ENCODE measurements at regions not wholly inside any gene's neighbourhood (a gene's known extent, or its start where the extent isn't known, plus 50 kb on each side); places are given as distances from the start of the nearest gene placed in this dataset.
A peak's percentile ranks its signal among the peaks of the same experiment; 100 is the strongest.
"Not testable (repeated sequence)": the region's sequence is repeated elsewhere in the genome, so short reads cannot be mapped to it uniquely, and the experiment has no call there.

DNA sequence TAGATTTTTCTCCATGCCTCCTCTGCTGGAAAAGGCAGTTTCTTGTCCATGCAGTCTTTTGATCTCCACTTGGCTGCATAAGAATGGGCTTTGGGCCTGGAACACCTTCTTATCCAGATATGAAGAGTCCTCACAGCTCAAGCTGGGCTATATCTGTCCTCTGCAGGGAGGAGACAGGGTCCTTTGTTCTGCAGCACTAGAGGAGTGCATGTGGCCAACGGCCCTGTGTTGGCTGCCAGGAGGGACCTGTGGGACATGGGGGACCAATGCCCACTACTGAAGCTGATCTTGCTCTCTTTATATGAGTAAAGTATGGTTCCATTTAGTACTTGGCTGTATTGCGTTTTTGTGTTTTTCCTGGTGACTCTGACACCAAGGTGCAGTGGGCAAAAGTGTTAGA is 157.3 kb upstream of the ABI3BP start:
- Mint-ChIP-seq H3K4me1 (ENCODE audit: low read depth) (no peaks in the 10 kb centered on the region), H3K36me3 (ENCODE audit: insufficient read depth) (no peaks in the 10 kb centered on the region), H3K4me3 (no peak overlapping the region), H3K9me3 (no peaks in the 10 kb centered on the region), H3K27me3 (ENCODE audit: low read depth) (peaks cover 29% of the 10 kb centered on the region)
- no peak for DNase-seq
- no peak for ATAC-seq

DNA sequence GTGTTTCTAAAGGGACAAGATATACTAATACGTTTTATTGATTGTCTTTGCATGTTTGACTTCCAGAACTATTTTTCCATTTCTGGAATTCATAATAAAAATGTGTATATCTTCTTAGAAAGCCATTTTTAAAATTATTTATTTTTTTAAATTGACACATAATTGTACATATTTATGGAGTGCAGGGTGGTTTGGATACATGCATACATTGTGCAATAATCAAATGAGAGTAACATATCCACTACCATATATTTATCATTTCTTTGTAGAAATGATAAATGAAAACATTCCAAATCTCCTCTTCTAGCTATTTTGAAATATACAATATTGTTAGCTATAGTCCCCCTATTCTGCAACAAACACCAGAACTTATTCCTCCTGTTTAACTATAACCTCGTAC is 156.5 kb upstream of the ABI3BP start:
- H3K36me3 Mint-ChIP-seq (ENCODE audit: insufficient read depth) = no peaks in the 10 kb centered on the region
- ATAC-seq = no peak
- H3K9me3 Mint-ChIP-seq = no peaks in the 10 kb centered on the region
- no peaks in the 10 kb centered on the region for H3K4me1 Mint-ChIP-seq (ENCODE audit: low read depth)
- peaks cover 29% of the 10 kb centered on the region for H3K27me3 Mint-ChIP-seq (ENCODE audit: low read depth)
- no peak overlapping the region for H3K4me3 Mint-ChIP-seq
- no peak for DNase-seq

DNA sequence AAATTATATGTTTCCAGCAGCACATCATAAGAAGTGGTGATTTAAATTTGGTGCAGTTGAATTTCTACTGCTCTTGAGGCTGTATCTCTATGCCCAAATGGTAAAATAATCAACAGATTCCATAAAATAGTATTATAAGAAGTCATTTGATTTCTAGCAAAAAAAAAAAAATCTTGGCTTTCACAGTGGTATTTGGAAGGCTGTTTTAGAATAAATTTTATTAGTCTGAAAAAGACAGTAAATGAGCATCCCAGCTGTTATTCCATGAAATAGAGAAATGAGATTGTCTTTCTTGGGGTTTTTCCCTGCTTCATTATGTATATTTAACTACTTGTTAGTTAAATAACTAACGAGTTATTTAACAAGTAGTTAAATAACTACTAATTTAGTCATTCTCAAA is 156.0 kb upstream of the ABI3BP start:
- Mint-ChIP-seq H3K4me1 (ENCODE audit: low read depth) (no peaks in the 10 kb centered on the region), H3K9me3 (no peaks in the 10 kb centered on the region), H3K36me3 (ENCODE audit: insufficient read depth) (no peaks in the 10 kb centered on the region), H3K4me3 (no peak overlapping the region), H3K27me3 (ENCODE audit: low read depth) (peaks cover 29% of the 10 kb centered on the region)
- no peak for DNase-seq
- no peak for ATAC-seq

DNA sequence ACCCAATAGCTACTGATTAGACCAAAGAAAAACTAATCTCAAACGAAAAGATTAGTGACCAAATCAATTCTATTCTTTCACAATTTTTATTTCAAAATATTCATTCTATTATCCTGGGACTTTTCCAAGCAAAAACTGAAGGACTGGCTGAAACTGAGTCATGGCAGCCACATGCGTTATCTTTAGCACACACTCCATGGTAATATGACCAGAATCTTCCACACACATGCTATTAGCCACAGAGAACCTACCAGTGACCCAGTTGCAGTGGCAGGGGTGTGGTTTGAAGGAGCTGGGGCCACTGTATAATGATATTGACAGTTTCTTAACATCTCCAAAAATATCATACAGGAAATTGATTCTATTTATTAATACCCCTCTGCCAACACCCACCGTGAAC is 154.8 kb upstream of the ABI3BP start:
- no peak for ATAC-seq
- Mint-ChIP-seq H3K27me3 (ENCODE audit: low read depth) (peaks cover 21% of the 10 kb centered on the region), H3K9me3 (no peaks in the 10 kb centered on the region), H3K4me1 (ENCODE audit: low read depth) (no peaks in the 10 kb centered on the region), H3K36me3 (ENCODE audit: insufficient read depth) (no peaks in the 10 kb centered on the region), H3K4me3 (no peak overlapping the region)
- DNase-seq = no peak

DNA sequence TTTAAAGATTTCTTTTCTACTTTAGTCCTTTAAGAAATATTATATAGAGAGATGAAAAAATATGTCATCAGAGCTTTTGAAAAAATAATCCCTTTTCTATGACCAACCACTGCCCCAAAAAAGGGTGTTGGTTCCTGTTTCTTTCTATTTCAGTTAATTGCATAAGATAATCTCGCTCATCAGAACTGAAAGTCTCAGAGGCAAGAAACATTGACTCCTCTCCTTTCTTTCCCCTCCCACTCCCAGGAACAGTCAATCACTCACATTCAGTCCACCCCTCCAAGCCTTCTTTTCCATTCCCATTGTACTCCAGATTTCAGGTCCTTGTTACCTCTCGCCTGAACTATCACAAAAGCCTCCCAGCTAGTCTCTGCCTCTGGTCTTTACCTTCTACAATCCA is 153.7 kb upstream of the ABI3BP start:
- DNase-seq (no peak), ATAC-seq (no peak)
- no peak overlapping the region for H3K4me3 Mint-ChIP-seq
- no peaks in the 10 kb centered on the region for H3K36me3 Mint-ChIP-seq (ENCODE audit: insufficient read depth)
- H3K27me3 Mint-ChIP-seq (ENCODE audit: low read depth) = peaks cover 16% of the 10 kb centered on the region
- H3K4me1 Mint-ChIP-seq (ENCODE audit: low read depth) = no peaks in the 10 kb centered on the region
- no peaks in the 10 kb centered on the region for H3K9me3 Mint-ChIP-seq

DNA sequence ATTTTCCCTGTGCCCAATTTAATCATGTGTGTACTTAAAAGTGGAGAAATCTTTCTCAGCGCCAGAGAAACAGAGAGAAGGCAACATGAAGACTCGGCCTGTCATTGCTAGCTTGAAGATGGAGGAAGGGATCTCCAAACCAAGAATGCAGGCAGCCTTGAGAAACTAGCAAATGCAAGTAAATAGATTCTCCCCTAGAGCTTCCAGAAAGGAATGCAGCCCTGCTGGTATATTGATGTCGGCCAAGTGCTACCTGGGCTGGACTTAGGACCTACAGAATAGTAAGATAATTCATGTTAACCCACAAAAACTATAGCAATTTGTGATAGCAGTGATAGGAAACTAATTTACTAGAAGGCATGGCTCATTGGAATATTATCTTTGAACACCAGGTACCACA is 150.9 kb upstream of the ABI3BP start:
- no peaks in the 10 kb centered on the region for H3K36me3 Mint-ChIP-seq (ENCODE audit: insufficient read depth)
- H3K4me3 Mint-ChIP-seq = no peak overlapping the region
- no peaks in the 10 kb centered on the region for H3K9me3 Mint-ChIP-seq
- DNase-seq = no peak
- H3K27me3 Mint-ChIP-seq (ENCODE audit: low read depth) = peaks cover 10% of the 10 kb centered on the region
- no peaks in the 10 kb centered on the region for H3K4me1 Mint-ChIP-seq (ENCODE audit: low read depth)
- no peak for ATAC-seq

DNA sequence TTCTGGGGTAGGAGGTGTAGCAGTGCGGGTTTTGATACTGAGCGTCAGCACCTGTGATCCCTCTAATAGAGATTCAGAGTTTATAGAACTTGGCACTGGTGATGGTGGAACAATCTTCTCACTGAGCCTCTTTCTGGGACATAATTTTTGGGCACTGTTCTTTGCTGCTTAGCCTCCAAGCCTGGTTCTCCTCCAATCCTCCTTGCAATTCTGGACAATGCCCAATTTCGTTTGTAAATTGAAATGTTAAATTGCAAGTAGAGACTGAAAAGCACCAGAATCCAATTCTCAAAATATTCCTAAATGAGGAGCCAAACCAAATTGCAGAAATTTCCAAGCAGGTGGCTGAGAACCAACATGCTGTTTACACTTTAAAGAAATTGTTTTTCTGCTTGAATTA is 149.8 kb upstream of the ABI3BP start:
- Mint-ChIP-seq H3K4me3 (no peak overlapping the region), H3K9me3 (no peaks in the 10 kb centered on the region), H3K4me1 (ENCODE audit: low read depth) (no peaks in the 10 kb centered on the region), H3K27me3 (ENCODE audit: low read depth) (peaks cover 7% of the 10 kb centered on the region), H3K36me3 (ENCODE audit: insufficient read depth) (no peaks in the 10 kb centered on the region)
- DNase-seq (no peak), ATAC-seq (no peak)

DNA sequence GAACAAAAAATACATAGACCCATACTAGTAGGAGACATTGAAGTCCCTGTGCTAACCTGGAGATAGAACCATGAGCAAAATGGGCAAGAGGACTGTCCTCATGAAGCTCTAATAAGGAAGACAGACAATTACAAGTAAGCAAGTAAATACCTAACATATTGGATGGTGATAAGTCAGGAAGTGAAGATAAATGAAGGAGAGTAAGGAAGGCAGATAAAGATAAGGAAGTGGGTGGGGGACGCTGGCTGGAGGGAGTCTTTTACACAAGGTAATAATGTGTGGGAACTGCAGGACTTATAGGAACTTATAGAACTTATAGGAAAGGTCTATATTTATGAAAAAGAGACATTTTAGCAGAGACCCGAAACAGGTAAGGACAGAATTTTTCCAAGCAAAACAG is 148.9 kb upstream of the ABI3BP start:
- Mint-ChIP-seq H3K9me3 (no peaks in the 10 kb centered on the region), H3K27me3 (ENCODE audit: low read depth) (peaks cover 1% of the 10 kb centered on the region), H3K4me1 (ENCODE audit: low read depth) (no peaks in the 10 kb centered on the region), H3K36me3 (ENCODE audit: insufficient read depth) (no peaks in the 10 kb centered on the region), H3K4me3 (no peak overlapping the region)
- no peak for ATAC-seq
- DNase-seq = no peak

DNA sequence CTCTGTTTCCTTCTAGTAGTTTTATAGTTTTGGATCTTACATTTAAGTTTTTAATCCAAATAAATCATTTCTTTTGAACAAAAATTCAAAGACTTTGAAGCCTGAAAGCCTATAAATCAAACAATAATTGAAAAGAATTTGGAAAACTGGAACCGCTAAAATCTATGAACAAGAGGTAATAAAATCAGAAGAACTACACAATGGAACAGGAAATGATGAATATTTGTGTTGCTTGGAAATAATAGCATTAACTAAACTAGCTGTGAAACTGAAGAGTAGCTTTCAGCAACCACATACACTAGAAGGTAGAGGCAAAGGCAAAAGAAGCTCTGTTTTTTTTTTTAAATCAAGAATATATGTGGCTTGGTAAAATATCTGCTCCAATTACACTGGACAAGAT is 147.9 kb upstream of the ABI3BP start:
- Mint-ChIP-seq H3K9me3 (no peaks in the 10 kb centered on the region), H3K4me3 (no peak overlapping the region), H3K27me3 (ENCODE audit: low read depth) (no peaks in the 10 kb centered on the region), H3K36me3 (ENCODE audit: insufficient read depth) (no peaks in the 10 kb centered on the region), H3K4me1 (ENCODE audit: low read depth) (no peaks in the 10 kb centered on the region)
- no peak for ATAC-seq
- no peak for DNase-seq

DNA sequence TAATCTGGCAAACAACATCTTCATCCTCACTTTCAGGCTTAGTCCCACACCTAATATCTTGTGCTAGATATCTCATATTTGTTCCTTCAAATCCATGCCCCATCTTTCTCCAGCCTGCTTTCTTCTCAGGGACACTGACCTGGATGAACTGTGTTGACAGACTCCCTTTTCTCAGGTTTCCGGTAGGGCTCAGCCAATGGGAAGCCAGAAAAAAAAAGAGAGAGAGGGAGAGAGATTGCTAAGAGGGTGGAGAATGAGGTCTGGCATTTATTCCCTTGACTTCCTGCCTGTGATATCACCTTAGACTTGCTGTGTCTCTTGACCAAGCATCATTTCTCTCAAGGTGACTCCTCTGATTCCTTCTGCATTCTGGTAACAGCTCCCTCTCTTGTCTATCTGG is 145.6 kb upstream of the ABI3BP start:
- Mint-ChIP-seq H3K4me3 (no peak overlapping the region), H3K36me3 (ENCODE audit: insufficient read depth) (no peaks in the 10 kb centered on the region), H3K4me1 (ENCODE audit: low read depth) (peaks cover 5% of the 10 kb centered on the region), H3K27me3 (ENCODE audit: low read depth) (no peaks in the 10 kb centered on the region), H3K9me3 (no peaks in the 10 kb centered on the region)
- DNase-seq = no peak
- no peak for ATAC-seq

DNA sequence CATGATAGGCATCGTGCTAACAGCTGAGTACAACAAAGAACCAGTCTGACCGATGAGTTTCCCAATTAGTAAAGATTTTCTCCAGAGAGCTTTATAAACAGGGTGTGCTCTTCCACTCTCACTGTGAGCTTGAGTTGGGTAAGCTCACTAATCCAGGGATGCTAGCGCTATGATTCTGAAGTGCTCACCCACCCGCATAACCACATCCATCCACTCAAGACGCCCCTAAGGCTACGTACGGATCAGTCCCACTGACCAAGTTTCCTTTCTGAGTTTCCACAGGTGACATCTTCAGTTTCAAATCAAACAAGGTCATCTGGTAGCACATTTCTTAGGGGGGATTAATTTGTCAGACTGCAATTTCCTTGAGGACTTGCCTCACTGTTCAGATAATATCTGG is 141.1 kb upstream of the ABI3BP start:
- DNase-seq = no peak
- Mint-ChIP-seq H3K27me3 (ENCODE audit: low read depth) (no peaks in the 10 kb centered on the region), H3K4me3 (peak overlapping the region; percentile 17), H3K36me3 (ENCODE audit: insufficient read depth) (no peaks in the 10 kb centered on the region), H3K4me1 (ENCODE audit: low read depth) (peaks cover 12% of the 10 kb centered on the region), H3K9me3 (peaks cover 7% of the 10 kb centered on the region)
- no peak for ATAC-seq

DNA sequence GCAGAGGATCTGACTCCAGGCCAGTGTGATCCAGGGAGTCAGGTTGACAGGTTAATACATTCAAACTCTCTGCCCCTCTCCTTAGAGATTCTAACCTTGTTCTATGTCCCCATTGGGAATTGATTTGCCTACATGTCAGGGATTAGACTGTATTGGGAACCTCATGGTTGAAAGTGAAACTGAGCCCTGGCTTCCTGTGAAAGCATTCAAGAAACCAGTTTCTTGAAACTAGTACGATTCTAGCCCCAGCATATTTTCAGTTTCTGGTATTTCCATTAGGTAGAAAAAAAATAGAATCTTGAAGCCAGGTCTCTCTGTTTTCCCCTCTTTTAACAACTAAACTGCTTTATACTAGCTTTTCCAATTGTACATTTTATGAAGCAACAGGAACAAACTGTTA is 140.4 kb upstream of the ABI3BP start:
- no peak for DNase-seq
- ATAC-seq = no peak
- H3K4me1 Mint-ChIP-seq (ENCODE audit: low read depth) = peaks cover 12% of the 10 kb centered on the region
- H3K36me3 Mint-ChIP-seq (ENCODE audit: insufficient read depth) = no peaks in the 10 kb centered on the region
- H3K4me3 Mint-ChIP-seq = peak overlapping the region; percentile 5
- no peaks in the 10 kb centered on the region for H3K27me3 Mint-ChIP-seq (ENCODE audit: low read depth)
- peaks cover 7% of the 10 kb centered on the region for H3K9me3 Mint-ChIP-seq

DNA sequence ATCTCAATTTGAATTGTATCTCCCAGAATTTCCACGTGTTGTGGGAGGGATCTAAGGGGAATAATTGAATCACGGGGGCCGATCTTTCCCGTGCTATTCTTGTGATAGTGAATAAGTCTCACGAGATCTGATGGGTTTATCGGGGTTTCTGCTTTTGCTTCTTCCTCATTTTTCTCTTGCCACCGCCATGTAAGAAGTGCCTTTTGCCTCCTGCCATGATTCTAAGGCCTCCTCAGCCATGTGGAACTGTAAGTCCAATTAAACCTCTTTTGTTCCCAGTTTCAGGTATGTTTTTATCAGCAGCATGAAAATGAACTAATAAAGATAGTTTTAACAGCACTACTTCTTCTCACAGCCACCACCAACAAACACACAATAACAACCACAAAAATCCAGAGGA is 140.0 kb upstream of the ABI3BP start:
- not testable (repeated sequence) for ATAC-seq; H3K4me3 Mint-ChIP-seq; DNase-seq; H3K36me3 Mint-ChIP-seq (ENCODE audit: insufficient read depth); H3K9me3 Mint-ChIP-seq; H3K27me3 Mint-ChIP-seq (ENCODE audit: low read depth)
- H3K4me1 Mint-ChIP-seq (ENCODE audit: low read depth) = peaks cover 12% of the 10 kb centered on the region

DNA sequence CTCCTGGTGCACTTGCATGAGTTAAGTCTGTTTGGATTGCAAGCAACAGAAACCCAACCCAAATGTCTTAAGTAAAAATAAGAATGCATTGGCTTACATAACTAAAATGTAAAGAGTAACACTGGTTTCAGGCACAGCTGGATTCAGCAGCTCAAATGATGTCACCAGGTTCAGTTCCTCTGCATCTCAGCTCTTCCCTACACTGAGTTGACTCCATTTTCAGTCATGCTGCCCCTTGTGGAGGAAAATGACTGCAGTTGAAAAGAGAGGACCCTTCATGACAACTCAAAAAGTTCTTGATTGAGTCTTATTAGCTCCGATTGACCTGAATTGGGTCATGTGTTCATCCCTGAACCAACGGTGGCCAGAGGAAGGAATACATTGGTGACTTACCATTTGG is 138.5 kb upstream of the ABI3BP start:
- Mint-ChIP-seq H3K27me3 (ENCODE audit: low read depth) (no peaks in the 10 kb centered on the region), H3K4me1 (ENCODE audit: low read depth) (peaks cover 12% of the 10 kb centered on the region), H3K4me3 (no peak overlapping the region), H3K36me3 (ENCODE audit: insufficient read depth) (no peaks in the 10 kb centered on the region), H3K9me3 (peaks cover 7% of the 10 kb centered on the region)
- DNase-seq (no peak), ATAC-seq (no peak)

DNA sequence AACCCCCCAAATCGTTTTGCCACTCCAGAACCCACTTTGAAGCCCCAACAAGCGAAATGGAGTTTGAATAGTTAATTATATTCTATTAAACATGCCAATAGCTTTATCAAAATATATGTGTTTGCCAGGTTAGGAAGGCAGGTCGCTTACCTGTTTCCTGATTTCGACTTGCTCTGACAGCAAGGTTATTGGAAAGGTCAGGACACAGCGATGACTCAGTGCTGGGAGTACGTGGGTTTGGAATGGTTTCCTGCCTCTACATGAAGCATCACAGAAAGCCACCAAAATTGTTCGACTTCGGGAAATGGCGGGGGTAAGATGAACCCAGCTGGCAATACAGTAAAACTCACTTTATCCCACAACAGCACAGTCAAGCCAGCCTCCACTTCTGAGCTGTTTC is 135.6 kb upstream of the ABI3BP start:
- peaks cover 6% of the 10 kb centered on the region for H3K4me1 Mint-ChIP-seq (ENCODE audit: low read depth)
- peaks cover 7% of the 10 kb centered on the region for H3K9me3 Mint-ChIP-seq
- H3K27me3 Mint-ChIP-seq (ENCODE audit: low read depth) = peaks cover 12% of the 10 kb centered on the region
- no peak overlapping the region for H3K4me3 Mint-ChIP-seq
- ATAC-seq (no peak), DNase-seq (no peak)
- no peaks in the 10 kb centered on the region for H3K36me3 Mint-ChIP-seq (ENCODE audit: insufficient read depth)

DNA sequence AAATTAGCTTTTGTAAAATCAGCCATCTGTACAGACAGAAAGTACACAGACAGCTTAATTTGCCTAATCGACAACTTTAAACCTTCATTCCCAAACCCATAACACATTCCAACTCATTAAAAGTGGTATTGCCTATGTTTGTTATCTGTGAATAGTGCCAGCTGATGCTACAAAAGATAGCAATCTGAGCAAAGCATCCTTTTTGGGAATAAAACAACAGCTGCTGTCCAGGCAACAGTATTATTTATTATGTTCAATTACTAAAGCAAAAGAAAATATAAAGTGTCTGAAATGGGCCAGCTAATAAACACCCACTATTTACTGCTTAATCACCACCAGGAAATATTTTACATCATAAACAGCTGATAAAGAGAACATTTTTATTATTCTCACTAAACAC is 134.8 kb upstream of the ABI3BP start:
- ATAC-seq (no peak), DNase-seq (no peak)
- H3K9me3 Mint-ChIP-seq = peaks cover 3% of the 10 kb centered on the region
- H3K27me3 Mint-ChIP-seq (ENCODE audit: low read depth) = peaks cover 12% of the 10 kb centered on the region
- H3K36me3 Mint-ChIP-seq (ENCODE audit: insufficient read depth) = no peaks in the 10 kb centered on the region
- H3K4me1 Mint-ChIP-seq (ENCODE audit: low read depth) = no peaks in the 10 kb centered on the region
- no peak overlapping the region for H3K4me3 Mint-ChIP-seq

Measured in activated T-cell treated with anti-CD3 and anti-CD28 coated beads, Interleukin-2, amount 50 U/mL, for 4 hours (primary cell).